ENCODE measurements at regions not wholly inside any gene's neighbourhood (a gene's known extent, or its start where the extent isn't known, plus 50 kb on each side); places are given as distances from the start of the nearest gene placed in this dataset.

- TF ChIP-seq, protein P1, sequence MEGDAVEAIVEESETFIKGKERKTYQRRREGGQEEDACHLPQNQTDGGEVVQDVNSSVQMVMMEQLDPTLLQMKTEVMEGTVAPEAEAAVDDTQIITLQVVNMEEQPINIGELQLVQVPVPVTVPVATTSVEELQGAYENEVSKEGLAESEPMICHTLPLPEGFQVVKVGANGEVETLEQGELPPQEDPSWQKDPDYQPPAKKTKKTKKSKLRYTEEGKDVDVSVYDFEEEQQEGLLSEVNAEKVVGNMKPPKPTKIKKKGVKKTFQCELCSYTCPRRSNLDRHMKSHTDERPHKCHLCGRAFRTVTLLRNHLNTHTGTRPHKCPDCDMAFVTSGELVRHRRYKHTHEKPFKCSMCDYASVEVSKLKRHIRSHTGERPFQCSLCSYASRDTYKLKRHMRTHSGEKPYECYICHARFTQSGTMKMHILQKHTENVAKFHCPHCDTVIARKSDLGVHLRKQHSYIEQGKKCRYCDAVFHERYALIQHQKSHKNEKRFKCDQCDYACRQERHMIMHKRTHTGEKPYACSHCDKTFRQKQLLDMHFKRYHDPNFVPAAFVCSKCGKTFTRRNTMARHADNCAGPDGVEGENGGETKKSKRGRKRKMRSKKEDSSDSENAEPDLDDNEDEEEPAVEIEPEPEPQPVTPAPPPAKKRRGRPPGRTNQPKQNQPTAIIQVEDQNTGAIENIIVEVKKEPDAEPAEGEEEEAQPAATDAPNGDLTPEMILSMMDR (IDR thresholded peaks at IDR 0.05) = no peak
- no peak for TF ChIP-seq POLR2AphosphoS5 (IDR thresholded peaks at IDR 0.05)
- TF ChIP-seq POLR2A (IDR thresholded peaks at IDR 0.05) = no peak
These were observed 312.9 kb downstream of the ZBBX start for GRCh38 chr3:167066977-167067786.

Measured in gastroesophageal sphincter (tissue), 3 donors.